H9 (cell line): ENCODE measurements at regions not wholly inside any gene's neighbourhood (a gene's known extent, or its start where the extent isn't known, plus 50 kb on each side); places are given as distances from the start of the nearest gene placed in this dataset.

Experiments
- DNase-seq: peaks from one replicate; pipeline ENCODE4 v3.0.0-alpha.2; 2017
- H2AFZ ChIP-seq: one replicate; pipeline ENCODE4 v1.6.1; 2013; ENCODE audit warnings: mild to moderate bottlenecking, low read length, control low read depth, moderate library complexity
- H2AK5ac ChIP-seq: 2 replicates; pipeline ENCODE4 v1.6.1; 2013; ENCODE audit warnings: low read length, control low read depth, mixed read lengths; ENCODE audit not compliant: insufficient read length
- H2BK120ac ChIP-seq: one replicate; pipeline ENCODE4 v1.6.1; 2013; ENCODE audit warnings: low read depth, mild to moderate bottlenecking, low read length, control low read depth, inconsistent platforms; ENCODE audit not compliant: poor library complexity, severe bottlenecking
- H2BK12ac ChIP-seq: 2 replicates; pipeline ENCODE4 v1.6.1; 2013; ENCODE audit warnings: low read length, control low read depth, mixed read lengths, low read depth; ENCODE audit not compliant: insufficient read length
- H2BK15ac ChIP-seq: 2 replicates; pipeline ENCODE4 v1.6.1; 2013; ENCODE audit warnings: low read depth, low read length, control low read depth
- H2BK20ac ChIP-seq: one replicate; pipeline ENCODE4 v1.6.1; 2013; ENCODE audit warnings: low read depth, mild to moderate bottlenecking, low read length, control low read depth, inconsistent platforms; ENCODE audit not compliant: poor library complexity, severe bottlenecking
- H2BK5ac ChIP-seq: 2 replicates; pipeline ENCODE4 v1.6.1; 2013; ENCODE audit warnings: low read length, control low read depth, mixed read lengths; ENCODE audit not compliant: insufficient read length
- H3K14ac ChIP-seq: 2 replicates; pipeline ENCODE4 v1.6.1; 2013; ENCODE audit warnings: low read length, control low read depth; ENCODE audit not compliant: insufficient read depth
- H3K18ac ChIP-seq: 2 replicates; pipeline ENCODE4 v1.6.1; 2013; ENCODE audit warnings: low read depth, mild to moderate bottlenecking, mixed read lengths, low read length, control low read depth; ENCODE audit not compliant: insufficient read length
- H3K23ac ChIP-seq: 2 replicates; pipeline ENCODE4 v1.6.1; 2013; ENCODE audit warnings: low read length, control low read depth, mixed read lengths, low read depth; ENCODE audit not compliant: insufficient read length
- H3K23me2 ChIP-seq: 2 replicates; pipeline ENCODE4 v1.6.1; 2013; ENCODE audit warnings: low read depth, mild to moderate bottlenecking, mixed read lengths, low read length, control low read depth; ENCODE audit not compliant: insufficient read length, poor library complexity, severe bottlenecking
- H3K27ac ChIP-seq: 2 replicates; pipeline ENCODE4 v1.5.1; 2013; ENCODE audit warnings: low read length, control low read depth, mixed read lengths, low read depth; ENCODE audit not compliant: insufficient read length
- H3K27me3 ChIP-seq: 2 replicates; pipeline ENCODE4 v1.6.1; 2013; ENCODE audit warnings: low read length, control low read depth, inconsistent platforms; ENCODE audit not compliant: insufficient read depth
- H3K4ac ChIP-seq: 2 replicates; pipeline ENCODE4 v1.6.1; 2013; ENCODE audit warnings: low read depth, mild to moderate bottlenecking, control low read depth, inconsistent platforms, low read length, moderate library complexity
- H3K4me1 ChIP-seq: 2 replicates; pipeline ENCODE4 v1.6.1; 2013; ENCODE audit warnings: low read length, control low read depth, inconsistent platforms; ENCODE audit not compliant: insufficient read depth
- H3K4me2 ChIP-seq: 2 replicates; pipeline ENCODE4 v1.6.1; 2013; ENCODE audit warnings: low read length, control low read depth, mixed read lengths; ENCODE audit not compliant: insufficient read length, insufficient read depth
- H3K56ac ChIP-seq: 2 replicates; pipeline ENCODE4 v1.6.1; 2013; ENCODE audit warnings: low read depth, mild to moderate bottlenecking, mixed read lengths, low read length, control low read depth; ENCODE audit not compliant: insufficient read length
- H3K79me1 ChIP-seq: 2 replicates; pipeline ENCODE4 v1.6.1; 2013; ENCODE audit warnings: low read depth, mild to moderate bottlenecking, moderate library complexity, low read length, control low read depth, inconsistent platforms; ENCODE audit not compliant: insufficient read depth, poor library complexity, severe bottlenecking
- H3K79me2 ChIP-seq: 2 replicates; pipeline ENCODE4 v1.6.1; 2013; ENCODE audit warnings: low read length, control low read depth, inconsistent platforms; ENCODE audit not compliant: insufficient read depth
- H3K9ac ChIP-seq: 2 replicates; pipeline ENCODE4 v1.6.1; 2013; ENCODE audit warnings: low read length, control low read depth, mixed read lengths; ENCODE audit not compliant: insufficient read length; ENCODE audit errors: extremely low read depth
- H3K9me3 ChIP-seq: one replicate; pipeline ENCODE4 v1.6.1; 2013; ENCODE audit warnings: low read depth, low read length, inconsistent platforms; ENCODE audit not compliant: control insufficient read depth
- H3T11ph ChIP-seq: one replicate; pipeline ENCODE4 v1.6.1; 2013; ENCODE audit warnings: mild to moderate bottlenecking, low read length, control low read depth, inconsistent platforms
- H4K20me1 ChIP-seq: one replicate; pipeline ENCODE4 v1.6.1; 2013; ENCODE audit not compliant: control insufficient read depth, insufficient read length, insufficient read depth
- H4K5ac ChIP-seq: 2 replicates; pipeline ENCODE4 v1.6.1; 2013; ENCODE audit warnings: low read depth, mild to moderate bottlenecking, mixed read lengths, low read length, control low read depth; ENCODE audit not compliant: insufficient read length
- H4K8ac ChIP-seq: replicated peaks from 2 replicates; pipeline ENCODE4 v1.6.1; 2013; ENCODE audit warnings: low read length, control low read depth, mixed read lengths, low read depth; ENCODE audit not compliant: insufficient read length
- H4K91ac ChIP-seq: 2 replicates; pipeline ENCODE4 v1.6.1; 2013; ENCODE audit warnings: low read depth, mild to moderate bottlenecking, moderate library complexity, mixed read lengths, low read length, control low read depth; ENCODE audit not compliant: insufficient read length
- H3K27ac Mint-ChIP-seq, 3 experiments: 2 replicates in 2 of 3; 3 replicates in 1 of 3; pipeline ENCODE4 v1.8.0; 2020 to 2021; ENCODE audit warnings: mixed read lengths in 3 of 3, mild to moderate bottlenecking in 1 of 3, moderate library complexity in 1 of 3
- H3K27me3 Mint-ChIP-seq: 2 replicates; pipeline ENCODE4 v1.8.0; 2021; ENCODE audit warnings: low read depth, mild to moderate bottlenecking, moderate library complexity, mixed read lengths
- H3K36me3 Mint-ChIP-seq, 3 experiments: 2 replicates in 2 of 3; 3 replicates in 1 of 3; pipeline ENCODE4 v1.8.0; 2020 to 2021; ENCODE audit warnings: low read depth in 3 of 3, mixed read lengths in 3 of 3; ENCODE audit not compliant: insufficient read depth in 1 of 3
- H3K4me1 Mint-ChIP-seq, 2 experiments: 2 replicates each; pipeline ENCODE4 v1.8.0; 2020; ENCODE audit warnings: mixed read lengths in 2 of 2
- H3K4me3 Mint-ChIP-seq, 2 experiments: 2 replicates in 1 of 2; 3 replicates in 1 of 2; pipeline ENCODE4 v1.8.0; 2020 to 2021; ENCODE audit warnings: mild to moderate bottlenecking in 2 of 2, mixed read lengths in 2 of 2, moderate library complexity in 1 of 2
- H3K9me3 Mint-ChIP-seq, 2 experiments: 2 replicates in 1 of 2; 3 replicates in 1 of 2; pipeline ENCODE4 v1.8.0; 2020; ENCODE audit warnings: mild to moderate bottlenecking in 2 of 2, mixed read lengths in 2 of 2, moderate library complexity in 1 of 2
- WGBS: extraction: QIAGEN DNeasy Blood & Tissue Kit; methylation state at CpG from one replicate; pipeline ENCODE4 v1.1.7; 2013; ENCODE audit warnings: missing lambda C conversion rate, low lambda C conversion rate, mixed read lengths; ENCODE audit not compliant: insufficient read length; ENCODE audit errors: extremely low coverage; 5-methylcytosine and 5-hydroxymethylcytosine counted together
- TF ChIP-seq, protein P1 (sequence below): fragments of 200-600 bp; sonication (generic); conservative IDR thresholded peaks from 3 replicates; pipeline ENCODE4 v1.8.0; 2021; ENCODE audit warnings: antibody characterized with exemption, mild to moderate bottlenecking

DNA sequence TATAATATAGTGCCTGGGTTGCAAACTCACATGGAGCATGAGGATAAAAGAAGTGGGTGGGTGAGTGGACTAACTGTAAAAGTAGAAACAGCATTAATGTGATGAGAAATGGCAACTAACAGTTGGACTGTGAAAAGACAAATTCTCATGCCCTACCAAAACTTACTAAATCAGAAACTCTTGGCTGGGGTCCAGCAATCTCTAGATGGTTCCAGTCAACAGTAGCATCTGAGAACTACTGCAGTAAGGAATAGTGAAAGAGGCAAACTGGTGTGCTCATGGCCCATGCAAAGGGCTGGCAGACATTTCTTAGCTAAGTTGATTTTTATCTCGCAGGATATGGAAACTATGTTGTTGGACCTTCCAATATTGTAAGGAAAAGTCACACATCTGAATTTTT, 150.3 kb downstream of the PIK3R1 start:
- Histone ChIP-seq H2BK120ac (no peak overlapping the region), H3K4me1 (no peaks in the 10 kb centered on the region), H3K9me3 (no peaks in the 10 kb centered on the region), H3K14ac (no peak overlapping the region), H3K4ac (no peak overlapping the region), H2BK15ac (no peak overlapping the region), H2AFZ (no peak overlapping the region), H3K23ac (no peak overlapping the region), H2BK20ac (no peak overlapping the region), H3K18ac (no peak overlapping the region), H4K20me1 (no peaks in the 10 kb centered on the region), H3K79me2 (no peaks in the 10 kb centered on the region), H3K23me2 (no peaks in the 10 kb centered on the region), H2AK5ac (no peak overlapping the region), H4K8ac (no peak overlapping the region), H3T11ph (no peak overlapping the region), H2BK12ac (no peak overlapping the region), H3K56ac (no peak overlapping the region), H4K5ac (no peak overlapping the region), H2BK5ac (no peak overlapping the region), H3K27ac (no peak overlapping the region), H4K91ac (no peak overlapping the region), H3K9ac (no peak overlapping the region), H3K27me3 (no peaks in the 10 kb centered on the region), H3K79me1 (no peaks in the 10 kb centered on the region), H3K4me2 (no peak overlapping the region)
- no CpG with 5 or more reads among the region's 1 CpG for WGBS
- no peaks in the 10 kb centered on the region for H3K4me1 Mint-ChIP-seq
- H3K4me3 Mint-ChIP-seq, result no peak overlapping the region
- DNase-seq, result no peak
- H3K9me3 Mint-ChIP-seq, result no peaks in the 10 kb centered on the region; a peak in 1 of 5 replicates
- H3K27ac Mint-ChIP-seq, result no peak overlapping the region
- H3K36me3 Mint-ChIP-seq, result no peaks in the 10 kb centered on the region; a peak in 2 of 7 replicates
- TF ChIP-seq, protein P1, sequence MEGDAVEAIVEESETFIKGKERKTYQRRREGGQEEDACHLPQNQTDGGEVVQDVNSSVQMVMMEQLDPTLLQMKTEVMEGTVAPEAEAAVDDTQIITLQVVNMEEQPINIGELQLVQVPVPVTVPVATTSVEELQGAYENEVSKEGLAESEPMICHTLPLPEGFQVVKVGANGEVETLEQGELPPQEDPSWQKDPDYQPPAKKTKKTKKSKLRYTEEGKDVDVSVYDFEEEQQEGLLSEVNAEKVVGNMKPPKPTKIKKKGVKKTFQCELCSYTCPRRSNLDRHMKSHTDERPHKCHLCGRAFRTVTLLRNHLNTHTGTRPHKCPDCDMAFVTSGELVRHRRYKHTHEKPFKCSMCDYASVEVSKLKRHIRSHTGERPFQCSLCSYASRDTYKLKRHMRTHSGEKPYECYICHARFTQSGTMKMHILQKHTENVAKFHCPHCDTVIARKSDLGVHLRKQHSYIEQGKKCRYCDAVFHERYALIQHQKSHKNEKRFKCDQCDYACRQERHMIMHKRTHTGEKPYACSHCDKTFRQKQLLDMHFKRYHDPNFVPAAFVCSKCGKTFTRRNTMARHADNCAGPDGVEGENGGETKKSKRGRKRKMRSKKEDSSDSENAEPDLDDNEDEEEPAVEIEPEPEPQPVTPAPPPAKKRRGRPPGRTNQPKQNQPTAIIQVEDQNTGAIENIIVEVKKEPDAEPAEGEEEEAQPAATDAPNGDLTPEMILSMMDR, result no peak
- H3K27me3 Mint-ChIP-seq, result no peaks in the 10 kb centered on the region
